GDM1 (cell line): ENCODE measurements at regions not wholly inside any gene's neighbourhood (a gene's known extent, or its start where the extent isn't known, plus 50 kb on each side); places are given as distances from the start of the nearest gene placed in this dataset.
"Not testable (repeated sequence)": the region's sequence is repeated elsewhere in the genome, so short reads cannot be mapped to it uniquely, and the experiment has no call there.

Experiments used
- DNase-seq: peaks from one replicate; lab custom pipeline; 2025; lab: John Stamatoyannopoulos, UW

GRCh38 chr5:87105577-87105976, 162.1 kb upstream of the RASA1 start:
- DNase-seq: no peak

DNA sequence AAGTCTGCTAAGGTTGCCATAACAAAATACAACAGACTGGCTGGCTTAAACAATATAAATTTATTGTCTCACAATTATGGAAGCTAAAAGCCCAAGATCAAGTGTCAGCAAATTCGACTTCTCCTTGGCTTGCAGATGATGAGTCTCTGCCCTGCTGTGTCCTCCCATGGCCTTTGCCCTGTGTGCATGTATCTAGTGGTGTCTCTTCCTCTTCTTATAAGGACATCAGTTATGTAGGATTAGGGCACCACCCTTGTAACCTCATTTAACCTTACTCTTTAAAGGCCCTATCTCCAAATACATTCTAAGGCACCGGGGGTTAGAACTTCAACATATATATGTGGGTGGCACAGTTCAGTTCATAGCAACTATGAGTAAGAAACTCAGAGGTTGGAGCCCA, 157.9 kb upstream of the RASA1 start:
- no peak for DNase-seq

DNA sequence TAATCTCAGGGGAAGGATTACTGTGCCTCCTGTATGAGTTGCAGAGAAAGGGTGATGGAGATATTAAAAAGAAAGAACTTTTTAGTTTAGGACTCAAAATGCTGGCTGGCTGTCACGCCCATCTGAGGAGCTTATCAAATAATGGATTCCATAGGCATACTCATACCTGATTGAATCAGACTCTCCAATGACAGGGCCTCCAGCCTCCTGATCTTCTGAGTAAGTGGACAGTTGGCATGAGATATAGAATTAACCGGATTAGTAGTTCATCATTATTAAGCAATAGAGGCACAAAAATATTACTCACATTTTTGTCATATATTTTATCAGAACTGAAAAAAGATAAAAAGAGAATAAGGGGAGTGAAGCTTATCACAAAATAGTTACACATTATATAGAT, 157.0 kb upstream of the RASA1 start:
- no peak for DNase-seq

DNA sequence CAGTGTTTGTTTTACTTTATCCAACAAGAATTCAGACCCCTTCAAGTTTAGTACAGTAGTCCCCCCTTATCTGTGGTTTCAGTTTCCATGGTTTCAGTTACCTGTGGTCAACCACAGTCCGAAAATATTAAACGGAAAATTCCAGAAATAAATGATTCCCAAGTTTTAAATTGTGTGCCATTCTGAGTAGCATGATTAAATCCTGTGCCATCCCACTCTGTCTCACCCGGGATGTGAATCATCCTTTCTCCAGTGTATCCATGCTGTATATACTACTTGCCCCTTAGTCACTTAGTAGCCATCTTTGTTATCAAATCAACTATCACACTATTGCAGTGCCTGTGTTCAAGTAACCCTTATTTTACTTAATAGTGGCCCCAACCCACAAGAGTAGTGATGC, 153.8 kb upstream of the RASA1 start:
- no peak for DNase-seq

DNA sequence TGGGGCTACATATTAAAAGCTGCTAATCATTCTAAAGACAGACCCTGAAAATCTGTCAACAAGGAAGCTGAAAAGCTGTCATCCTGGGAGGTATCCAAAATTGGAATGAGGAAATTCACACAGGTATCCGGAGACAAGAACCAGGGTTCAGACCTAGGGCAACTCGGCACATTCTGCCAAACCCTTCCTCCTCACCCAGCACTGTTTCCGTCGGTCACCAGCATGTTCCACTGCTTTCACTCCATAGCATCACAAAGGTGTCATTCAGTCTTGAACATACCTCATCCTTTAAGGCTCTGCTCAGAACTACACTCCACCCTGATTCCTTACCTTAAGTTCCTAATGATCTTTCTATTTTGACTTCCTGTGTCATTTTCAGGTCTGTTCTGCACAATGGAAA, 153.1 kb upstream of the RASA1 start:
- no peak for DNase-seq

DNA sequence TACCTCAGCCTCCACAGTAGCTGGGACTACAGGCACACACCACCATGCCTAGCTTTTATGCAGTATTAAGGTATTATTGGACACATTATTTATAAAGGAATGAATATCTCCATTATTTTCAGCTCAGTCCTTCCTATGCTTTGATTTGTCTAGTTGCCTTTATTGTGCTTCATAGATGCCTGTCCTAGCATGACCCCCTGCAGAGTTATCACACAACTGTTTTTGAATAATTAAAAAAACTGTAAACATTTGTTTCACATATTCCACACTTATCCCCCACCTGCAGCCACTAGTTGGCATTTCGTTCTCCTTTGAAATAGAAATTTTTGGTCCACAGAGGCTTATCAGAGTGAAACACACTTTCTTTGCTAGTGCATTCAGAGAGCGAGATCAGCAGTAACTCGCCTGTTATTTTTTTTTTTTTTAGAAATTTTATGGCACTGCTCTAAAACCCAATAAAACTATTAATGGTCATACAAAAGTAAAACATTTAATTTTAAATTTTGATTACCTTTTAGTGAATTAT, 151.8 kb upstream of the RASA1 start:
- no peak for DNase-seq

DNA sequence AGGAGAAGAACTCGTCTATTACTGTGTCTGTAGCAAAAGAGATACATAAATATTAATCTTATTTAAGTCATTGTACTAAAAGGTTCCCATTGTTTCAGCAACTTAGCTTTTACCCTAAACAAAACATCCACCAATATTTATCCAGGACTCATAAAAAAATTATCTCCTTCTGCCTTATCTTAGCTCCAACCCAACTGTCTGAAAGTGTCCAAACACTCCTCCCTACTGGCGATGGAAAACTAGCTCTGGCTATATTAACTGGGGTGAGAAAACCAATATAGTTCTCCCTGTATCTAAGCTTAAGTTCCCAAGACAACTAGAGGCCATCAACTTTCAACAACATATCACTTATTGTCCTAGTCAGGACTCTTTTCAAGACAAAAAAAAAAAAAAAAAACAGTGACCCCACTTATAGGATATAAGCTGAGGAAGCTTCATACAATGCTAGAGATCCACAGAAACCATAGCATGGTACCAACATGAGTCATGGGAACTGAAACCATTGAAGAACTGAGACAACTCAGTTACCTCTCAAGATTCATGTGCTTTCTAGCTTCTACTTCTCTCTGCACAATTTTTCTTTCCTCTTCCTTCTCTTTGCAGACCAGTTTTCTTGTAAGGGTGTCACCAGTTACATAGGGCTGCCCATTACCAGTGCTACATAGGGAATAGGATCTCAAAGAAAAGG, 150.7 kb upstream of the RASA1 start:
- DNase-seq: no peak

DNA sequence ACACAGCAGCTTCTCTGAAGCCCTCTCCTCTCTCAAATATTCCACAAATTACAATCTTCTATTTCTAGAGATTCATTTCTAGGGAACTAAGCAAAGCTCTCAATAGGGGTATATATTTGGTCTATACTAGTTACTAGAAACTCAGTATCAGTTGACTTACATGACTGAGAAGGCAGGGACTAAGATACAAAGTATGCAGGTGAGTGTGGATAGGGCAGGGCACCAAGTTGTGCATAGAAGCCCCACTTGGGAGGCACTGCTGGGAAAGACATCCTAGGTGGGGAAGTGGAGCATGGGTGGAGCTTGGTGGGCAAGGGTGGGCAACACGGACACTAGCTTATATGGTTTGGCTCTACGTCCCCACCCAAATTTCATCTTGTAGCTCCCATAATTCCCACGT, 148.1 kb upstream of the RASA1 start:
- no peak for DNase-seq

DNA sequence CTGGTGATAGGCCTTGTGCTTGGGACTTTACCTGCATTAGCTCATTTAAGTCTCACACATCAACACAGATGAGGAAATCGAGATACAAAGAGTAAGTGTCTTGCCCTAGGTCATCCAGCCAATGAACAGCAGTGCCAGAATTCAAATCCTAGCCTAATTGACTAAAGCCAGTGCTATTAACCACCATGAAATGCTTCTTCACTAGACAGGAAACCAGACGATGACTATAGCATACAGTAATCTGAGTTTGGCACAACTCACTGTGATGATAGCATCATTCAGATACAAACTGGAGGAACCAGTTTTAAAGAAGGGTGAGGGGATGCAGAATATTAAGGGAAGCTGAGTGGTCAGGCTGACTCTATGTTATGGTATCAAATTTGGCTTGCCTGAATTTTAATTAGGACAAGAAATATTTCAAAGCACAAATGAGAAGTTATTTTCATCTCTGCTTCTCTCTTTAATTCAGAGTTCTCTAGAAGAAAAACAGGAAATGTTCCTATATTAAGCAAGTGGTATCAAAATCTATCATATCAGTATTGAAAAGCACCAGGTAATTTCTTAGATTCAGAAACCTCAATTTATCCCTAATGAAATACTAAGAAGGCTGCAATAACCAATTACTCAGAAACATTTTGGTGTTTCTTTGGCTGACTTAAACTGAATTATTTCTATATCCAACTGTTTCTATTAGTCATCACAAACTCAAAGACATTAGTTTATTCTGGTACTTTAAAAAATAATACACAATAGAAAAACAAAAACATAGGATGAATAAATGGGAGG, 147.0 kb upstream of the RASA1 start:
- no peak for DNase-seq

DNA sequence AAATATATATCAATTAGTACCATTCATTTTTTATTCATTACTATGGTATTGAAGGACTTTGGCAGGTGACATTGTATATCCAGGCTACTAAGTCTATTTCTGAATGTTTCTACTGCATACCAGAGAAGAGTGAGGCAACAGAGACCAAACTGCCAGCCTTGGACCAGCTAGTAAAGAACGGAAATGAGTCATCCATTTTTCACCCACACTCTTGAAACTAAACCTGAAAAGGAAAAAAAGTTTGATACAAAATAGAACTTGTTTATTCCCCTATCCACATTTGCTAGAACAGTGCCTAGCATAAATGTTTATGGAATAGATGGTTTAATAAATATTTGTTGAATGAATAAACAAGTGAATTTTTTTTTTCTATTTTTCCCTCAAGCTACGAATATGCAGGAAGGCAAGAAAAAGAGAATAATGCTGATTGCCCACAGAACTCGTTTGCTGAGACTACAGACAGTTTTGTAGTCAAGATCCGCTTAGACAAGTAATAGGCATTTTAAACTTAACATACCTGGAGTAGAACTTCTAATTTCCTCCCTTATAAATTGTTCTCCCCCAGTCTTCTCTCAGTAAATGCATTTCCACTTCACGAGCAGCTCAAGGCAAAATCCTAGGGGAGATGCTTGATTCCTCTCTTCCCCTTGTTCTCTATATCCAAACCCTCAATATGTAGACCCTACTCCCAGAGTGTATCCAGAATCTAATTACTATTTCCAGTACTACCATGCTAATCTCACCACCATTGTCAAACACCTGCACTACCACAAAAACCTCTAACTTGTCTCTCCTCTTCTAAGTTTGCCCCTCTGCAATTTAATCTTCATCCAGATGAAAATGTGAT, 146.2 kb upstream of the RASA1 start:
- DNase-seq: peak; percentile 13

- DNase-seq: no peak
Measured at GRCh38 chr5:87122151-87122977, 145.3 kb upstream of the RASA1 start.

GRCh38 chr5:87125766-87126165, 141.9 kb upstream of the RASA1 start:
- no peak for DNase-seq

DNA sequence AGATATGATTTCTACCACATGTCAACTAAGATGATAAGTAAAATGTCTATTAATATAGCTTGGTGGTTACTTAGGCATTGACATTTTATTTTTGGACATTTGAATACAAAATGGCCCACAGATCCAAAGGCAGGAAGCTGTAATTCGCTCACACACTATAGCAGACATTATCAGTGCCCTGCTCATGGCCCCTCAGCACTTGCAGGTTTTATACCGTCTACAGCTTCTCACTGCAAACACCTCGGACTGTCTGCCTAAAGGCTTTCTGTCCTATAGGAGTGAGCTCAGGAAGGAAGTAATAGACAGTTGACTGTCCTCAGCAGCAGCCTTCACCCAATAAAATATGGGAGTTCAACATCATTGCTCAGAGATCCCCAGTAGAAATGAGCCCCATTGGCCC, 140.8 kb upstream of the RASA1 start:
- DNase-seq: no peak

- no peak for DNase-seq
Measured at GRCh38 chr5:87127426-87127825, 140.3 kb upstream of the RASA1 start.

- DNase-seq: no peak
Measured at GRCh38 chr5:87127956-87128687, 139.6 kb upstream of the RASA1 start.

DNA sequence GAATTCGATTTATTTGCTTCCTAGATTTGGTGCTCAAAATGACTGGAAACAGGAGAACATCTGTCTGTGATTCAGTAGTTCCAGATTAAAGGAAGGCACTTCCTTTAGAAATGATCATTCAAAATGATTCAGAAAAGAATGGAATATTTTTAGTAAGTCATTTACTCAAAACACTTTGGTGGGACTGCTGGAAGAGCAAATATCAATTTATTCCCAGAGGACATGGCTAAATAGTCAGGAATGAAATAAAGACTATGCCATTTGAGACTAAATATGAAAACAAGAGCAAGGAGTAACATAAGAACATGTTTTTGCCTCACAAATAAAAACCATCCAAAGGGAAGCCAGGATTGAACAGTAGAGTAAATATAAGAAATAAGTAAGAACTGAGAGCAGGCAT, 138.6 kb upstream of the RASA1 start:
- no peak for DNase-seq

DNA sequence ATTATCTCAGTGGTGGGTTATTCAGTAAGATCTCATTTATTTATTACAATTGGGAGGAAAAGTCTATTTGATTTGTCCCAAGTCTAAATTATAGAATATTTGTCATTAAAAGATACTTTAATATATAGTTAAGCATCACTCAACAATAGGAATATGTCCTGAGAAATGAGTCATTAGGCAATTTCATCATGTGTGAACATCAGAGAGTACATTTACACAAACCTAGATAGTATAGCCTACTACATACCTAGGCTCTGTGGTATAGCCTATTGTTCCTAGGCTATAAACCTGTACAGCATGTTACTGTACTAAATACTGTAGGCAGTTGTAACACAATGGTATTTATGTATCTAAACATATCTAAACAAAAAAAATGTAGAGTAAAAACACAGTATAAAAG, 135.0 kb upstream of the RASA1 start:
- DNase-seq: no peak

GRCh38 chr5:87134513-87134912, 133.2 kb upstream of the RASA1 start:
- not testable (repeated sequence) for DNase-seq

- no peak for DNase-seq
Measured at GRCh38 chr5:87136096-87136495, 131.6 kb upstream of the RASA1 start.

- DNase-seq: no peak
Measured at GRCh38 chr5:87136733-87137132, 130.9 kb upstream of the RASA1 start.

GRCh38 chr5:87137283-87137682, 130.4 kb upstream of the RASA1 start:
- no peak for DNase-seq
